ENCODE measurements at regions not wholly inside any gene's neighbourhood (a gene's known extent, or its start where the extent isn't known, plus 50 kb on each side); places are given as distances from the start of the nearest gene placed in this dataset.

DNA sequence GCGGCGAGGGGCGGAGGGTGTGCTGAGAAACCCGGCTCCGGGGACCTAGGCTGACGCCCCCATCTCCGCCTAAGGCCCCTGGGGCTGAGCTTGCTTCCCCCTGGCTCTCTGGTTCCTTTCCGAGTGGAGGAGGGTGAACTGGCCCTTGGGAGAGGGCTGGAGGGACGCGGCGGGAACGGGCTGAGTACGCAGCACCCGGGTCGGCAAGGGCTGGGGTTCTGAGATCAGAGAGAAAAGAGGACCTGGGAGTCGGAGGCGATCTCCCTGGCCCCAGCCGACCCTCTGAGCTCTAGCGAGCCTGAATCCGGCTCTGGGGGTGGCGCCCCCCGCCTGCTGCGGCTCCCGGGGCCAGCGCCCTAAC, 270.8 kb downstream of the FOXD2 start:
- Mint-ChIP-seq H3K9me3 (no peaks in the 10 kb centered on the region), H3K4me3 (peak overlapping the region; percentile 55), H3K27ac (no peak overlapping the region), H3K27me3 (ENCODE audit: low read depth) (peaks cover 95% of the 10 kb centered on the region), H3K4me1 (peaks cover 14% of the 10 kb centered on the region), H3K36me3 (no peaks in the 10 kb centered on the region)
- DNase-seq (ENCODE audit: low spot score in 2 of 2, unreplicated experiment in 2 of 2) = no peak
- TF ChIP-seq, protein P1, sequence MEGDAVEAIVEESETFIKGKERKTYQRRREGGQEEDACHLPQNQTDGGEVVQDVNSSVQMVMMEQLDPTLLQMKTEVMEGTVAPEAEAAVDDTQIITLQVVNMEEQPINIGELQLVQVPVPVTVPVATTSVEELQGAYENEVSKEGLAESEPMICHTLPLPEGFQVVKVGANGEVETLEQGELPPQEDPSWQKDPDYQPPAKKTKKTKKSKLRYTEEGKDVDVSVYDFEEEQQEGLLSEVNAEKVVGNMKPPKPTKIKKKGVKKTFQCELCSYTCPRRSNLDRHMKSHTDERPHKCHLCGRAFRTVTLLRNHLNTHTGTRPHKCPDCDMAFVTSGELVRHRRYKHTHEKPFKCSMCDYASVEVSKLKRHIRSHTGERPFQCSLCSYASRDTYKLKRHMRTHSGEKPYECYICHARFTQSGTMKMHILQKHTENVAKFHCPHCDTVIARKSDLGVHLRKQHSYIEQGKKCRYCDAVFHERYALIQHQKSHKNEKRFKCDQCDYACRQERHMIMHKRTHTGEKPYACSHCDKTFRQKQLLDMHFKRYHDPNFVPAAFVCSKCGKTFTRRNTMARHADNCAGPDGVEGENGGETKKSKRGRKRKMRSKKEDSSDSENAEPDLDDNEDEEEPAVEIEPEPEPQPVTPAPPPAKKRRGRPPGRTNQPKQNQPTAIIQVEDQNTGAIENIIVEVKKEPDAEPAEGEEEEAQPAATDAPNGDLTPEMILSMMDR (IDR thresholded peaks at IDR 0.05; ENCODE audit: unreplicated experiment) = no peak

DNA sequence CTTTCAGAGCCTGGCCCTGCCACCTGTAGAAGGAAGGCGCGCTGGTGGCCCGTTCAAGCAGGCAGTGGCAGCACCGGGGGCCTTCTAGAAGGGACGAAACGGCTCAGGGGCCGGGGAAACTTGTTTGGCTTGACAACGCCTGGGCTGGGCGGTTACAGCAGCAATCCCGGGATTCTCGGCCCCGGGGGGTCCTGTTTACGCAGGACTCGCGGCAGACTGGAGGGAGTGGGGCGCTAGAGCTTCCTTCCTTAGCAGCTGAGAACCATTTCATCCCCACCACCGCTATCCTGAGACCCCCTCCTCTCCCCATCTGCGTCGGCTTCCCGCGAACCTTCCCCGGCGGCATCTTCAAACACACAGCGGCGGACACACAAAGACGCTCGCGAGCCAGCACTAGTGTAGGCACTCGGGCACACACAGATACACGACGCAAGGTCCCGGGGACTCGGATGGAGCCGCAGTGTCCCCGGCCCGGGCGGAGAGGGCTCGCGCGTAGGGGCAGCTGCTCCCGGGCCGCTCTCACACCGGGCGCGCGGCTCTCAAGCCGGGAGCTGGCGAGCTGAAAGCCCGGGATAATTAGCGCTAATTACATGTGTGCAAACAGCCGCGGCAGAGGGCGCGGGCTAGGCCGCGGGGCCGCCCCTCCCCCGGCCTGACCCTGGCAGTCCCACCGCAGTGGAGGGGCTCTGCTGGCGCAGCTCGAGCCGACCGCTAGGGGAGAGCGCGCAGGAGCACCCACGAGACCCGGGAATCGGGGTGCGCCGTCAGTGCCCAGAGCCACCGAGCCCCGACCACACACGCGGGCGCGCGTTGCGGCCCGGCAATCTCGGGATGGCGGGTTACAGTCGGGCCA, 271.4 kb downstream of the FOXD2 start:
- H3K27ac Mint-ChIP-seq = no peak overlapping the region
- H3K27me3 Mint-ChIP-seq (ENCODE audit: low read depth) = peaks cover 97% of the 10 kb centered on the region
- peak in 1 of 2 experiments; percentile 56 for DNase-seq (ENCODE audit: low spot score in 2 of 2, unreplicated experiment in 2 of 2)
- H3K4me3 Mint-ChIP-seq = peak overlapping the region; percentile 61
- TF ChIP-seq, protein P1 (IDR thresholded peaks at IDR 0.05; ENCODE audit: unreplicated experiment) = peak; percentile 54
- peaks cover 13% of the 10 kb centered on the region for H3K4me1 Mint-ChIP-seq
- H3K9me3 Mint-ChIP-seq = no peaks in the 10 kb centered on the region
- no peaks in the 10 kb centered on the region for H3K36me3 Mint-ChIP-seq

DNA sequence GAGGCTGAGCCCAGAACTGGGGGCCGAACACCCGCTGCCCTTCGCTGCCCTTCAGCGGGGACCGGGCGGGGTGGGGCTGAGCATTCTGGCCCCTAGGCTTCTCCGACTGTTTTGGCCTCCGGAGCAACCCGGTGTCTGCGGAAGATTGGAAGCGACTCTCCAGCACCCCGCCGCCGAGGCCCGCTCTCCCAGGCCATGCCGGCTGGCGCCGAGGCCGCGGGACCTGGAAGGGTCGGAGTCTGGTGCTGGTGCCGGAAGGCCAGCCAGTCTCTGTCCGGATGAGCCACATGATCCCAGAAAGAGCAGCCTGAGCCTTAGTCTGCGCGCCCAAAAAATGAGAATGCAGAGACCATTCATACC, 272.0 kb downstream of the FOXD2 start:
- DNase-seq (ENCODE audit: low spot score in 2 of 2, unreplicated experiment in 2 of 2) = no peak
- TF ChIP-seq, protein P1 (IDR thresholded peaks at IDR 0.05; ENCODE audit: unreplicated experiment) = no peak
- Mint-ChIP-seq H3K4me1 (peaks cover 13% of the 10 kb centered on the region), H3K27me3 (ENCODE audit: low read depth) (peaks cover 97% of the 10 kb centered on the region), H3K9me3 (no peaks in the 10 kb centered on the region), H3K36me3 (no peaks in the 10 kb centered on the region), H3K4me3 (peak overlapping the region; percentile 59), H3K27ac (no peak overlapping the region)

DNA sequence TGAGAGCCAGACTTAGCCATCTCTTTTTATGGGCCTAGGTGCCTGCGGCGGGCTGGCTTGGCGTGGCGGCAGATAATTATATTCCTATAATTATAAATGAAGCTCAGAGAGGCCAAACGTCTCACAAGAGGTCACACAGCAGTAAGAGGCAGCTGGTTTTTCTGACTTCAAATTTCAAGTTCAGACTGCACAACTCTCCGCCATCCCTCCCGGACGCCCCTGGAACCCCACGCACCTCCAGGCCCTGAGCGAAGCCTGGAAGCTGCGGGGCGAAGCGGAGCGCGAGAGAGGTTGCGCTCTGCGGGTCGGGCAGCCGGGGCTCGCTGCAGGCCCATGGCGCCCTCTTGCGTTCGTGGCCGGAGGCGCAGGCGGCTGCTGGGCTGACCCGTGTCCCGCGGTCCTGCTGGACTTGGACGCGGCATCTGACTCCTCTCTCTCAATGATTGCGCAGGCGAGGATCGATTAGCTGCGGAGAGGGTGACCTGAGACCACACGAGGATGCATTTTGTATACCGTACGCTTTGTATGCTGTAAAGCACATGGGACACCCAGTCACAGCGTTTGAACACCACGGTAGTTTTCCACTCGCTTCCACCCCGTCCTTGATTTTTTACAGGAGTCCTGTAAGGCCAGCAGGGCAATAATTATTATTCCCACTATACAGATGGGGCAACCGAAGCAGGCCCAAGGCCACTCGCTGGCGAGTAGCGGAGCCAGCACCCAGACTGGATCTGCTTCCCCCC, 272.7 kb downstream of the FOXD2 start:
- DNase-seq (ENCODE audit: low spot score in 2 of 2, unreplicated experiment in 2 of 2) = peak; percentile 57 to 92
- Mint-ChIP-seq H3K4me3 (peak overlapping the region; percentile 59), H3K36me3 (no peaks in the 10 kb centered on the region), H3K27me3 (ENCODE audit: low read depth) (peaks cover 97% of the 10 kb centered on the region), H3K9me3 (no peaks in the 10 kb centered on the region), H3K4me1 (peaks cover 13% of the 10 kb centered on the region), H3K27ac (no peak overlapping the region)
- TF ChIP-seq, protein P1 (IDR thresholded peaks at IDR 0.05; ENCODE audit: unreplicated experiment) = peak; percentile 98

Data from mesothelial cell of epicardium (in vitro differentiated cells).